Suprapubic skin (tissue), 4 donors: ENCODE measurements at regions not wholly inside any gene's neighbourhood (a gene's known extent, or its start where the extent isn't known, plus 50 kb on each side); places are given as distances from the start of the nearest gene placed in this dataset.

Experiments
- DNase-seq, 2 donors: peaks; one replicate each; pipeline ENCODE4 v3.0.0-alpha.2; 2019; ENCODE audit warnings: low spot score in 2 of 2
- H3K27ac ChIP-seq: fragments of 200-600 bp; sonication (generic); one replicate; pipeline ENCODE4 v1.5.1; 2019
- H3K27me3 ChIP-seq: fragments of 200-600 bp; sonication (generic); one replicate; pipeline ENCODE4 v1.5.1; 2019
- H3K36me3 ChIP-seq: fragments of 200-600 bp; sonication (generic); one replicate; pipeline ENCODE4 v1.5.1; 2019
- H3K4me1 ChIP-seq: fragments of 200-600 bp; sonication (generic); one replicate; pipeline ENCODE4 v1.5.1; 2019
- H3K4me3 ChIP-seq: fragments of 200-600 bp; sonication (generic); one replicate; pipeline ENCODE4 v1.5.1; 2019; ENCODE audit warnings: mild to moderate bottlenecking
- H3K9me3 ChIP-seq: fragments of 200-600 bp; sonication (generic); one replicate; pipeline ENCODE4 v1.5.1; 2019
- CTCF ChIP-seq, 2 donors: fragments of 200-600 bp in 1 of 2; fragments of 450-650 bp in 1 of 2; sonication (generic) in 1 of 2; IDR thresholded peaks; one replicate each; pipeline ENCODE4 v1.5.1; 2016 to 2019; ENCODE audit warnings: antibody characterized with exemption in 2 of 2, mild to moderate bottlenecking in 1 of 2, moderate library complexity in 1 of 2
- EP300 ChIP-seq: sonication (generic); formaldehyde crosslinking; IDR thresholded peaks from one replicate; pipeline ENCODE4 v1.6.1; 2017; ENCODE audit warnings: antibody characterized with exemption
- POLR2A ChIP-seq, 2 donors: fragments of 450-650 bp; IDR thresholded peaks; one replicate each; pipeline ENCODE4 v1.6.1; 2017; ENCODE audit warnings: antibody characterized with exemption in 2 of 2, mild to moderate bottlenecking in 2 of 2, moderate library complexity in 2 of 2
- POLR2AphosphoS5 ChIP-seq, 3 donors: sonication (generic); formaldehyde crosslinking; IDR thresholded peaks; one replicate each; pipeline ENCODE4 v1.6.1; 2017; ENCODE audit warnings: antibody characterized with exemption in 3 of 3
- WGBS: methylation state at CpG from one replicate; pipeline ENCODE4 v1.1.5; 2018; 5-methylcytosine and 5-hydroxymethylcytosine counted together

DNA sequence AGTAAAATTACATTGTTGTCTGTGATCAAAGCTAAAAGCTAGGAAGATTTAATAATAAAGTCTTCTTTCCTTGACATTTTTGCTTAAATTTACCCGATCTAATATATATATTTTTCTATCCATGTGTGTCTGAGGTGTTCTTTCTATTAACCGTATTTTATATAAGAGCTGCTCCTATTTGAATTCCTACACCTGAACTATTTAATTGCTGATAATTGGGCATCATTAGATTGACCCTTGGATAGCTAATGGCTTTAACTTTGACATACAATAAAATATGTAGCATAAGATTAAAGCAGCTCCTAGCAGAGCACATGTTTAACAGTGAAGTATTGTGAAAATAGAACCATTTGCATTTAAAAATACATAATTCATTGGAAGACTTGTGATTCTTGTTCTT, 792.7 kb downstream of the MAT2B start:
- Histone ChIP-seq H3K27me3 (no peaks in the 10 kb centered on the region), H3K4me1 (no peaks in the 10 kb centered on the region), H3K27ac (no peak overlapping the region), H3K36me3 (no peaks in the 10 kb centered on the region), H3K4me3 (no peak overlapping the region), H3K9me3 (no peaks in the 10 kb centered on the region)
- TF ChIP-seq EP300 (no peak), POLR2A (IDR thresholded peaks at IDR 0.05) (no peak), POLR2AphosphoS5 (IDR thresholded peaks at IDR 0.05) (no peak), CTCF (IDR thresholded peaks at IDR 0.05) (no peak)
- no peak for DNase-seq
- WGBS: 81% methylated on average over 2 of the region's 2 CpGs

GRCh38 chr5:164300295-164300694, 794.9 kb downstream of the MAT2B start:
- no peaks in the 10 kb centered on the region for H3K36me3 ChIP-seq
- H3K27ac ChIP-seq: no peak overlapping the region
- no peak overlapping the region for H3K4me3 ChIP-seq
- no peaks in the 10 kb centered on the region for H3K4me1 ChIP-seq
- TF ChIP-seq CTCF (IDR thresholded peaks at IDR 0.05) (no peak), POLR2A (IDR thresholded peaks at IDR 0.05) (no peak), EP300 (no peak), POLR2AphosphoS5 (IDR thresholded peaks at IDR 0.05) (no peak)
- no peaks in the 10 kb centered on the region for H3K27me3 ChIP-seq
- H3K9me3 ChIP-seq: no peaks in the 10 kb centered on the region
- no peak for DNase-seq

DNA sequence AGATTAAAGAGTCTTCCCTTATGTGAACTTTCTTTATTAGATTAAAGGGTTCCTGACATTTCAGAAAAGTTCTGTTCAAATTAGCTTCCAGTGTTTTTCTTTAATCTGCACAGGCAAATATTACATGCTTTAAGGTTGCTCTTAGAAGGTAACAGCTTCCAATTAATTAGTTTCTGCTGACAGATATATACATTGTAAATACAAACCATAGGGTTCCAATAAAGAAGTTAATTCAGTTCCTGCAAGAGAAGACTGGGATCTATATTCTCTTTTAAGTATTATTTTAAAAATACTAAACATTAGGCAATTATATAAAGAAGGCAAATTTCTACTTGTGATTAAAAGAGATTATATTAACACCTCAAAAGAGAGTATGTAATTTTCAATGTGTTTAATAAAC, 795.7 kb downstream of the MAT2B start:
- no peak overlapping the region for H3K4me3 ChIP-seq
- H3K27me3 ChIP-seq: no peaks in the 10 kb centered on the region
- no peaks in the 10 kb centered on the region for H3K4me1 ChIP-seq
- no peak for TF ChIP-seq POLR2A (IDR thresholded peaks at IDR 0.05)
- no peak for DNase-seq
- no peaks in the 10 kb centered on the region for H3K36me3 ChIP-seq
- no peaks in the 10 kb centered on the region for H3K9me3 ChIP-seq
- no peak overlapping the region for H3K27ac ChIP-seq

GRCh38 chr5:164301708-164302107, 796.3 kb downstream of the MAT2B start:
- no peak for DNase-seq
- Histone ChIP-seq H3K27me3 (no peaks in the 10 kb centered on the region), H3K27ac (no peak overlapping the region), H3K4me1 (no peaks in the 10 kb centered on the region), H3K4me3 (no peak overlapping the region), H3K9me3 (no peaks in the 10 kb centered on the region), H3K36me3 (no peaks in the 10 kb centered on the region)
- 52% methylated on average over 3 of the region's 3 CpGs for WGBS
- TF ChIP-seq POLR2AphosphoS5 (IDR thresholded peaks at IDR 0.05) (no peak), POLR2A (IDR thresholded peaks at IDR 0.05) (no peak), CTCF (IDR thresholded peaks at IDR 0.05) (no peak), EP300 (no peak)

DNA sequence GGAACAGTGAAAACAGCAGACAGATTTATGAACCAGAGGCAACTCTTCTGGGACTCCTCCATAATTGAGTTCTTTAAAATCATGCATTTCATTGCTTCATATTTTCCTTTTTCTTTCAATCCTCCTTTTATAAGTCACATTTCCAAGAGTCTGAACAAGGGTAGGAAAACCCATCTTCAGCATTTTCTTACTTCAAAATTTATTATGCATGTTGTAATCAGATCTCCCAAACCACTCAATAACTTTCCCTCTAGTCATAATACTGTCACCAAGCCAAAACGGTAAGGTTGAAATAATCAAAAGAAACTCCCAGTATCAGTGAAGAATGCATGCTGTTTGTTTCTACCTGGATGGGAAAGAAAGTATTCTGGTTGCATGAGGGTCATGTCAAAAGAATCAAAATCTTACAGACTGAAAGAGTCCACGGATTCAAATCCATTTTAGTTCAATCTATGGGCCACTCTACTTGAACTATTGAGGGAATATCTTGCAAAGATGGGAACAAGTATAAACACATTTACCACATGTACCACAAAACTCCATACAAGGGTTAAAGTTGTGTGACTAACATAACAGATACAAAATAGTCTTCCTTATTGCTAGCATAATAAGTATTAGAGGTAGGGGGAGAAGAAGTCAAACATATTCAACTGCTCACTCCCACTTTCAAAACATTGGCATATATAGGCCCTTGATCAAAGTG, 797.3 kb downstream of the MAT2B start:
- Histone ChIP-seq H3K27ac (no peak overlapping the region), H3K36me3 (no peaks in the 10 kb centered on the region), H3K4me3 (no peak overlapping the region), H3K4me1 (no peaks in the 10 kb centered on the region), H3K9me3 (no peaks in the 10 kb centered on the region), H3K27me3 (no peaks in the 10 kb centered on the region)
- WGBS: 26% methylated on average over 2 of the region's 2 CpGs
- no peak for DNase-seq
- TF ChIP-seq EP300 (no peak), CTCF (IDR thresholded peaks at IDR 0.05) (no peak), POLR2A (IDR thresholded peaks at IDR 0.05) (no peak), POLR2AphosphoS5 (IDR thresholded peaks at IDR 0.05) (no peak)
